SJCRH30 (cell line): ENCODE measurements at regions not wholly inside any gene's neighbourhood (a gene's known extent, or its start where the extent isn't known, plus 50 kb on each side); places are given as distances from the start of the nearest gene placed in this dataset.

ENCODE experiments used
- DNase-seq, 2 experiments: peaks; one replicate each; pipeline ENCODE4 v3.0.0-alpha.2; 2015 to 2020
- H3K27ac ChIP-seq: fragments of 250-450 bp; sonication (Bioruptor Pico); 2 replicates; pipeline ENCODE4 v1.5.1; 2020; ENCODE audit warnings: mild to moderate bottlenecking, moderate library complexity
- H3K27me3 ChIP-seq: fragments of 250-450 bp; sonication (Bioruptor Pico); 2 replicates; pipeline ENCODE4 v1.5.1; 2020; ENCODE audit warnings: mild to moderate bottlenecking, moderate library complexity
- H3K36me3 ChIP-seq: fragments of 250-450 bp; sonication (Bioruptor Pico); 2 replicates; pipeline ENCODE4 v1.5.1; 2020; ENCODE audit warnings: mild to moderate bottlenecking, moderate library complexity
- H3K4me1 ChIP-seq: fragments of 250-450 bp; sonication (Bioruptor Pico); 2 replicates; pipeline ENCODE4 v1.5.1; 2020; ENCODE audit warnings: mild to moderate bottlenecking, moderate library complexity
- H3K4me3 ChIP-seq: fragments of 250-450 bp; sonication (Bioruptor Pico); 2 replicates; pipeline ENCODE4 v1.5.1; 2020; ENCODE audit warnings: mild to moderate bottlenecking, moderate library complexity
- H3K9me3 ChIP-seq: fragments of 250-450 bp; sonication (Bioruptor Pico); replicated peaks from 2 replicates; pipeline ENCODE4 v1.5.1; 2020; ENCODE audit warnings: mild to moderate bottlenecking, moderate library complexity

GRCh38 chrX:38982370-38982769, 181.1 kb downstream of the MID1IP1 start:
- no peak overlapping the region for H3K27ac ChIP-seq
- no peak for DNase-seq
- no peaks in the 10 kb centered on the region for H3K4me1 ChIP-seq
- H3K36me3 ChIP-seq: no peaks in the 10 kb centered on the region
- no peaks in the 10 kb centered on the region for H3K9me3 ChIP-seq
- H3K27me3 ChIP-seq: no peaks in the 10 kb centered on the region
- no peak overlapping the region for H3K4me3 ChIP-seq

GRCh38 chrX:38982843-38983242, 181.6 kb downstream of the MID1IP1 start:
- no peak for DNase-seq
- H3K9me3 ChIP-seq: no peaks in the 10 kb centered on the region
- no peaks in the 10 kb centered on the region for H3K36me3 ChIP-seq
- H3K4me1 ChIP-seq: no peaks in the 10 kb centered on the region
- H3K27ac ChIP-seq: no peak overlapping the region
- no peaks in the 10 kb centered on the region for H3K27me3 ChIP-seq
- no peak overlapping the region for H3K4me3 ChIP-seq

GRCh38 chrX:38985375-38985774, 184.1 kb downstream of the MID1IP1 start:
- no peaks in the 10 kb centered on the region for H3K9me3 ChIP-seq
- no peaks in the 10 kb centered on the region for H3K27me3 ChIP-seq
- no peak overlapping the region for H3K27ac ChIP-seq
- DNase-seq: peak in 1 of 2 experiments; percentile 21
- no peaks in the 10 kb centered on the region for H3K4me1 ChIP-seq
- no peaks in the 10 kb centered on the region for H3K36me3 ChIP-seq
- H3K4me3 ChIP-seq: no peak overlapping the region

- Histone ChIP-seq H3K27ac (no peak overlapping the region), H3K9me3 (no peaks in the 10 kb centered on the region), H3K36me3 (no peaks in the 10 kb centered on the region), H3K27me3 (no peaks in the 10 kb centered on the region), H3K4me3 (no peak overlapping the region), H3K4me1 (no peaks in the 10 kb centered on the region)
- no peak for DNase-seq
Observed at GRCh38 chrX:38985945-38986344, 184.7 kb downstream of the MID1IP1 start.

GRCh38 chrX:38986586-38986985, 185.3 kb downstream of the MID1IP1 start:
- no peaks in the 10 kb centered on the region for H3K27me3 ChIP-seq
- DNase-seq: no peak
- no peaks in the 10 kb centered on the region for H3K36me3 ChIP-seq
- no peaks in the 10 kb centered on the region for H3K4me1 ChIP-seq
- no peaks in the 10 kb centered on the region for H3K9me3 ChIP-seq
- H3K27ac ChIP-seq: no peak overlapping the region
- no peak overlapping the region for H3K4me3 ChIP-seq

GRCh38 chrX:38987198-38987651, 186.0 kb downstream of the MID1IP1 start:
- Histone ChIP-seq H3K27ac (no peak overlapping the region), H3K4me3 (no peak overlapping the region)
- peak in 1 of 2 experiments; percentile 6 for DNase-seq

GRCh38 chrX:38988301-38988700, 187.0 kb downstream of the MID1IP1 start:
- DNase-seq: no peak
- no peak overlapping the region for H3K27ac ChIP-seq
- H3K27me3 ChIP-seq: no peaks in the 10 kb centered on the region
- no peak overlapping the region for H3K4me3 ChIP-seq
- H3K36me3 ChIP-seq: no peaks in the 10 kb centered on the region
- H3K4me1 ChIP-seq: no peaks in the 10 kb centered on the region
- no peaks in the 10 kb centered on the region for H3K9me3 ChIP-seq

More at GRCh38 chrX:38987198-38987651, 186.0 kb downstream of the MID1IP1 start:
- Histone ChIP-seq H3K4me1 (no peaks in the 10 kb centered on the region), H3K9me3 (no peaks in the 10 kb centered on the region), H3K27me3 (no peaks in the 10 kb centered on the region), H3K36me3 (no peaks in the 10 kb centered on the region)

GRCh38 chrX:38989076-38989475, 187.8 kb downstream of the MID1IP1 start:
- DNase-seq: no peak
- H3K4me1 ChIP-seq: no peaks in the 10 kb centered on the region
- H3K9me3 ChIP-seq: no peaks in the 10 kb centered on the region
- H3K27ac ChIP-seq: no peak overlapping the region
- H3K27me3 ChIP-seq: no peaks in the 10 kb centered on the region
- H3K4me3 ChIP-seq: no peak overlapping the region
- no peaks in the 10 kb centered on the region for H3K36me3 ChIP-seq

- H3K4me3 ChIP-seq: no peak overlapping the region
- no peak for DNase-seq
Observed at GRCh38 chrX:38991656-38992440, 190.6 kb downstream of the MID1IP1 start.

GRCh38 chrX:38992441-38993096, 191.3 kb downstream of the MID1IP1 start:
- DNase-seq: no peak
- Histone ChIP-seq H3K27ac (no peak overlapping the region), H3K4me3 (no peak overlapping the region), H3K9me3 (no peaks in the 10 kb centered on the region), H3K36me3 (no peaks in the 10 kb centered on the region), H3K27me3 (no peaks in the 10 kb centered on the region), H3K4me1 (no peaks in the 10 kb centered on the region)

More at GRCh38 chrX:38991656-38992440, 190.6 kb downstream of the MID1IP1 start:
- Histone ChIP-seq H3K4me1 (no peaks in the 10 kb centered on the region), H3K9me3 (no peaks in the 10 kb centered on the region), H3K36me3 (no peaks in the 10 kb centered on the region), H3K27ac (no peak overlapping the region), H3K27me3 (no peaks in the 10 kb centered on the region)

- H3K9me3 ChIP-seq: no peaks in the 10 kb centered on the region
- H3K27ac ChIP-seq: no peak overlapping the region
- DNase-seq: no peak
- no peaks in the 10 kb centered on the region for H3K4me1 ChIP-seq
- H3K27me3 ChIP-seq: no peaks in the 10 kb centered on the region
- H3K4me3 ChIP-seq: no peak overlapping the region
- H3K36me3 ChIP-seq: no peaks in the 10 kb centered on the region
Observed at GRCh38 chrX:38993500-38993899, 192.2 kb downstream of the MID1IP1 start.

- no peaks in the 10 kb centered on the region for H3K4me1 ChIP-seq
- no peak overlapping the region for H3K4me3 ChIP-seq
- no peaks in the 10 kb centered on the region for H3K36me3 ChIP-seq
- H3K27me3 ChIP-seq: no peaks in the 10 kb centered on the region
- DNase-seq: no peak
- H3K27ac ChIP-seq: no peak overlapping the region
- no peaks in the 10 kb centered on the region for H3K9me3 ChIP-seq
Observed at GRCh38 chrX:38999099-38999498, 197.8 kb downstream of the MID1IP1 start.

- Histone ChIP-seq H3K27me3 (no peaks in the 10 kb centered on the region), H3K9me3 (no peaks in the 10 kb centered on the region), H3K4me3 (no peak overlapping the region), H3K27ac (no peak overlapping the region), H3K4me1 (no peaks in the 10 kb centered on the region), H3K36me3 (no peaks in the 10 kb centered on the region)
- no peak for DNase-seq
Observed at GRCh38 chrX:38999967-39000745, 198.9 kb downstream of the MID1IP1 start.

GRCh38 chrX:39000802-39001201, 199.5 kb downstream of the MID1IP1 start:
- no peak for DNase-seq
- H3K36me3 ChIP-seq: no peaks in the 10 kb centered on the region
- H3K4me3 ChIP-seq: no peak overlapping the region
- no peaks in the 10 kb centered on the region for H3K27me3 ChIP-seq
- no peaks in the 10 kb centered on the region for H3K9me3 ChIP-seq
- H3K27ac ChIP-seq: no peak overlapping the region
- no peaks in the 10 kb centered on the region for H3K4me1 ChIP-seq

GRCh38 chrX:39002466-39002865, 201.2 kb downstream of the MID1IP1 start:
- no peak overlapping the region for H3K4me3 ChIP-seq
- H3K36me3 ChIP-seq: no peaks in the 10 kb centered on the region
- DNase-seq: no peak
- no peaks in the 10 kb centered on the region for H3K4me1 ChIP-seq
- no peaks in the 10 kb centered on the region for H3K9me3 ChIP-seq
- no peak overlapping the region for H3K27ac ChIP-seq
- no peaks in the 10 kb centered on the region for H3K27me3 ChIP-seq
